ENCODE measurements at regions not wholly inside any gene's neighbourhood (a gene's known extent, or its start where the extent isn't known, plus 50 kb on each side); places are given as distances from the start of the nearest gene placed in this dataset.
"Not testable (repeated sequence)": the region's sequence is repeated elsewhere in the genome, so short reads cannot be mapped to it uniquely, and the experiment has no call there.

DNA sequence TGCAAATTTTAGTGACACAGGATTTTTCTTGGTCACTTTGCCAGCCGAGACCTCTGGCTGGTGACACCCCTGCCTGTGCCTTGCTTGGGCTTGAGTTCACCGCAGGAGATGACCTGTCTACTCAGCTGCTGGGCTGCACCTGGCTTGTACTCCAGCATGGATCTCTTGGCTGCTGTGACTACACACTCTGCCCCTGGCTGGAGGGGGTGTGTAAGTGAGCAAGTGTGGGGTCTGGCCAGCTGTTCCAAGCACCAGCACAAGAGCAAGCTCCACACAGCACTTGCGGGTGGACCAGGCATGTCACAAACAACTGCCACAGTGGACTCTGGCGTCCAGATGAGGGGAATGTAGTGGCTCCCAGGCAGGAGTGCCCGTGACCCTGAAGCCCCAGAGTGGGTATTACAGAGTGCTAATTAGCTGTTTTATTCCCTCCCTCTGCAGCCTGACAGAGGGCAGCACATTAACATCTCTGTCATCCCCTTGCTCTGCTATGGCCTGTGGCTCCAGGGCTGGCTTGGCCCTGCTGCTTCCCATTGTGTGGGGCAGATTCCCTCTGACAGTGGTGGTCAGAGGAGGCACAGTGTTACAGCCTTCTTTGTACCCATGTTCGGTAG, 1387.2 kb downstream of the OLFM4 start:
- no peak for DNase-seq

DNA sequence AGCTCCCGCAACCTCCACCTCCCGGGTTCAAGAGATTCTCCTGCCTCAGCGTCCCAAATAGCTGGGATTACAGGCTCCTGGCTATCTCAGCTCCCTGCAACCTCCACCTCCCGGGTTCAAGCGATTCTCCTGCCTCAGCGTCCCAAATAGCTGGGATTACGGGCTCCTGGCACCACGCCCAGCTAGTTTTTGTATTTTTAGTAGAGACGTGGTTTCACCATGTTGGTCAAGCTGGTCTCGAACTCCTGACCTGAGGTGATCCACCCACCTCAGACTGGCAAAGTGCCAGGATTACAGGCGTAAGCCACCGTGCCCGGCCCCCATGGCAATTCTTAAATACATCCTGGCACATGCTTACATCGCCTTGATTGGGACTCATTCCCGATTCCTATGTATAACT, 1394.3 kb downstream of the OLFM4 start:
- DNase-seq: not testable (repeated sequence)

DNA sequence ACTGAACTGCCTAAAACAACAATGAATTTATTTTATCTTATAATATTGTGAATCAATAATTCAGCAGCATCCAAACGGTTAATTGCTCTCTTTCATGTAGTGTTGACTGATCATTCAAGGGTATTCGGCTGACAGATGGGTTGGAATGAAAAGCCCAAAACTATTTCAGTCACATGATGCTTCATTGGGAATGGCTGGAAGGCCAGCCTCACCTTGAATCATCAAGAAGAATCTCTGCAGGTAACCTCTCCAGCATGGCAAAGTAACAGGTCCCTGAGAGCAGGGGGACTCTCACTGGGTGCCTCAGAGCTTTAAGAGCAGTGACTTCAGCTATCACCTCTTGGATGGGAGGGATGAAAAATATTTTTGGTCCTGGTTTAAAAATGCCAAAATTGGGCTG, 1395.7 kb downstream of the OLFM4 start:
- DNase-seq: no peak

DNA sequence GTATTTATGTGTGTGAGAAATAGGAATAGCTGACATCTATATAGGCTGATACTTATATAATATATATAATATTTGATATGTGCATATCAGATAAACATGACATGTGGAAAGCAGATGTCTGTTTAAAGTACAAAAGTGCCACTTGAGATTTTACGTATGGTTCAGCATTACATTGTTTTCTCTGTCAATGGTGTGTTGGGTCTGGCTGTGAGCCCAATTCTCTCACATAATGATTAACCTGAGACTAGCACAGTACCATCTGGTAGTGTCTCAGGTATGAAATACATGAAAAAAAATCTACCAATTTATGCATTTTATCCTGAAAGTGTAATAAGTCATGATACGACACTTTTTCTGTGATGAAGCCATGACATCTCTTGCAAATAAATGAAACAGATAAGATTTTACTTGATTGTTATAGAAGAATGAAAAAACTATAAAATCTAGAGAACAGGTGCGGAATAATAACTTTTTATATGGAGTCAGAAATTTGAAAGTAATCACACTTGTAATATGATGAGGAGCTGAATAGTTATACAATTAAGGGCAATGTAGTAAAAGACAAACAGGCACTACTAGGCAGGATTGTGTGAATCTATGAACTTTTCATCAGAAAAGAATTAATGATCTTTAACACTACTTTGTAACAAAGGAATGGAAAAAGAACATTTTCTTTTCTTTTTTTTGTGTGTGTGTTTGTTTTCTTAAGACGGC, 1405.0 kb downstream of the OLFM4 start:
- DNase-seq: peak; percentile 82

DNA sequence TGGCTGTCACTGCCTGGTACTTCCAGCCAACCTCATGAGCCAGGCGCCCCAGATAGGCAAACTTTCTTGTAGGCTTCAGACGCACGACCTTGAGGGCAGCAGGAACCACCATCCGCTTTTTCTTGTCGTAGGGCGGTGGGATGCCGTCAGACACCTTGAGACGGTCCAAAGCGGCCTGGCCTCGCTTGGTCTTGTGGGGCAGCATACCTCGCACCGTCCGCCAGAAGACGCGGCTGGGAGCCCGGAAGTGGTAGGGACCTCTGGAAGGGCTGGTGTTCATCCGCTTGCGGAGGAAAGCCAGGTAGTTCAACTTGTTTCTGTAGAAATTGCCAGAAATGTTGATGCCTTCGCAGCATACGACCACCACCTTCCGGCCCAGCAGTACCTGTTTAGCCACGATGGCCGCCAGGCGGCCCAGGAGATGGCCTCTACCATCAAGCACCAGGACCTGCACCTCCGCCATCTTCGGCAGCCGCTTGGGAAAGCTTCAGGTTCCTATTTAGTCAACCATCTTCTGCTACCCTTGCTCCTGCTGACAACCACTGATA, 1412.3 kb downstream of the OLFM4 start:
- not testable (repeated sequence) for DNase-seq

DNA sequence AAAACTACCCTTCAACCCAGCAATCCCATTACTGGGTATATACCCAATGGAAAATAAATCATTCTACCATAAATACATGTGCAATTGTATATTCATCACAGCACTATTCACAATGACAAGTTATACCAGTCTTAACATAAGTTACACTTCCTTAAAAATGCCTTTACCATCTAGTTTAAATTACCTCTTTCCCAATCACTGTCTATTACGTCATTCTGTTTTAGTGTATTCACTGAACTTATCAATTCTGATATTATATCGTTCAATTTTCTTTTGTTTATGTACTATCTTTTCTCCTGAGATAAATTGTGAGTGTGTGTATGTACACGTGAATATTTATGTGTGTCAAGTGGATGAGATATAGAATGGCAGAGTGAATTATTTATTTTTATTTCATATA, 1416.8 kb downstream of the OLFM4 start:
- no peak for DNase-seq

DNA sequence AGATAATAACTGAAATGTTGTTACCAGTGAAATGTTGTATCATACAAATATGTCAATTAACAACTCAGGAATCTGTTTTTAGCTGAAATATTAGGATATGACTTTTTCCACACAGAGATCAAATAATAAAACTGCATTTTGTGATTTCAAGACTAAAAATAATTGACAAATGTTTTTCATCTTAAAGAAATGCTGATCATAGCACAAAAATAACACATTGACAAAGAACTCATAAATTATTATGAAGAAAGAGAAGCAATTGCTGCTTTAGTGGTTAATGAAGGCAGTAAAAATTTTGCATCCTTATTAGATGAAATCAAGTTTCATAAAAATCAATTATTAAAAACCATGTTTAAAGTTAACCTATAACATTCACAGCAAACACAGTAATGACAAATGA, 1417.3 kb downstream of the OLFM4 start:
- no peak for DNase-seq

DNA sequence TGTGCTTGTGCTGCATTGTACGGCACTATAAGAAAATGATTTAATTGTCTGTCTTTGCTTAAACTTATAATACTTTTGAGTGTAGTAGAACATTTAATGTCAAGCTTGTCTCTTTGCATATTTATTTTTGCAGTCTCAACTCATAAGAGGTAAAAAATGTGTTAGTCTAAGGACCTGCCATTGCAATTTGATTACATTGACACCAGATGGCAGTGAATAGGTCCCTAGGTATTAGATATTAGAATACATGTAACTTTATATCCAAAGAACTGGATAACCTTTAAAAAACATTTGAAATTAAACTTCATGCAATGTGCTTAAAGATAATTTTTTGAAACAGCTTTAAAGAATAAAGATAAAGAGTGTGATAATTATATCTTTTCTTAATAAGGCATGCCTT, 1421.3 kb downstream of the OLFM4 start:
- no peak for DNase-seq

DNA sequence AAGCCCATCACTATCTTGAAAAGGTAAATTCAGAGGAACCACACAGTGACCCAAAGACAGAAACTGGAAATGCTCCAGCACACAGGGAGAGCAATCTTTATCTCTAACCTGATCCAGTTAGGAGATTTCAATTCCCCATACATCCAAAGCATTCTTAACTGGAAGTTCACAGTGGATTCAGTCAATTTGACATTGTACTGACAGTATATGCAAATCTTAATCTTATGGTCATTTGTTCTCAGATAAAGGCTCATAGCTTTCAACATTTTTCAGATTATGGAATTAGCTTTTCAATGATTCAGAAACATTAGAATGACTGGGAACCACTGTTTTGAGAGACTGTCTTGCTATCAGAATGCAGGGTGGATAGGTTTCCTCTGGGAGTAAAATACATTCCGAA, 1455.6 kb downstream of the OLFM4 start:
- no peak for DNase-seq

DNA sequence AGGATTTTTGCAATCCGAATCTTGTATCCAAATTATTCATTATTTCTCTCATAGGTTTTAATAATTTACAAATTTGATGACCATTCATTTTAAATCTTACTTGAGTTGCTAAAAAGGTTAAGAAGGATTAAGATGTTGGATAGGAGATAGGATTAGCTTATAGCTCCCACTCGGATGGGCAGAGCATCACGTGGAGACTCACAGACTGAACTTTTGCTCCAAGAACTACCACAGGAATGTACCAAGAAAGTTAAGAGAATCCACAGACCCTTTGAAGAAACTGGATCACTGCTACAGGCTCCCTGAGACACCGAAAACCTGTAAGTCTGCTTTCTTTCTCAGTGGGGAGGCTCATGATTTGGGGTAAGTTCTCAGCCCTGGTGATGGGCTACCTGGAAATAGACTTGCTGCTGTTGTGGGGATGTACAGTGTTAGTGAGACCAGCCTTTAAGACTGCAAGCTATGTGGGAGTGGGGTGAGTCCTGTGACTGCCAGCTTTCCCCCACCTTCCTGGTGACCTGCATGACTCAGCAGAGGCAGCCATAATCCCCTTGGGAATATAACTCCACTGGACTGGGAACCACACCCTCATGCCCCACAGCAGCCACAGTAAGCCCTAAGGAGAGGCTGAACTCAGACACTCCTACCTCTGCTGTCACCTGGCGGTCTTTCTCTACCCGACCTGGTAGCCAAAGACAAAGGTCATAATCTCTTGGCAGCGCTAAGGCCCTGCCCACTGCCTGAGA, 1458.0 kb downstream of the OLFM4 start:
- no peak for DNase-seq

DNA sequence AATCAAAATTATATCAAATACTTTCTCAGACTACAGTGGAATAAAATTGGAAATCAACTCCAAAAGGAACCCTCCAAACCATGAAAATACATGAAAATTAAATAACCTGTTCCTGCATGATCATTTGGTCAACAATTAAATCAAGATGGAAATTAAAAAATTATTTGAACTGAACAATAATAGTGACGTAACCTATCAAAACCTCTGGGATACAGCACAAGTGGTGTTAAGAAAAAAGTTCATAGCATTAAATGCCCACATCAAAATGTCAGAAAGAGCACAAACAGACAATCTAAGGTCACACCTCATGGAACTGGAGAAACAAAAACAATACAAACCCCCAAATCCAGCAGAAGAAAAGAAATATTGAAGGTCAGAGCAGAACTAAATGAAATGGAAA, 1460.7 kb downstream of the OLFM4 start:
- DNase-seq: no peak

DNA sequence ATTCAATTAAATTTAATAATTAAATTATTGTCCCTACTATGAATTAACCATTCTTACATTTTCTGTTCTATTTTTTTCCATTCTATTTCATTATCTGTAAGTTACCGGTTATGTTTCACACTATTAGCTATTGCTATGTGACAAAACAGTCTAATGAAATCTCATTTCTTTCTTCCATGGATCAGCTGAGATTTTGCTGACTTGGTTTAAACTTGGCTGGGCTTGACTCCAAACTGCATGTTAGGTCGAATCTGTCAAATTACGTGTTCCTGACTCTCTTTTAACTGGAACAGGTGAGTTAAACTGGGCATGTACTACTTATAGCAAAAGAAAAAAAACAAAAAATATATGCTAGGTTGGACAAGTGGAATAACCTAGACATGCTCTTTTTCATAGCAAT, 1464.4 kb downstream of the OLFM4 start:
- DNase-seq: no peak

DNA sequence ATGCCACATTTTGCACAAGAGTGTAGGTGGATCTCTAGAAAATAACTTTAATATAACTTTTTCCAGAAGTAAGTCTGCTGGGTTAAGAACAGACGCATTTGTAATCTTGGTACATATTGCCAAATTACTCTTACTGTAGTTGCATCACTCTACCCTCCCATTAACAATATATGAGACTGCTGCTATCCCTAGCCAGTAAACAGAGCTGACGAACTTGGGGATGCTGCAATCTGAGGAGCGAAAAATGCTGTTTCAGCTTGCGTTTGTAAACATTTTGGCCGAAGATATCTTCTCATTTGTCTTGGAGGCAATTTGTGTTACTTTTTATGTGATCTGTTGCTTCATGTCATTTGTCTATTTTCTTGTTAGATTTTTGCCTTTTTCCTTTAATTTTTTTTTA, 1482.8 kb downstream of the OLFM4 start:
- DNase-seq: no peak

DNA sequence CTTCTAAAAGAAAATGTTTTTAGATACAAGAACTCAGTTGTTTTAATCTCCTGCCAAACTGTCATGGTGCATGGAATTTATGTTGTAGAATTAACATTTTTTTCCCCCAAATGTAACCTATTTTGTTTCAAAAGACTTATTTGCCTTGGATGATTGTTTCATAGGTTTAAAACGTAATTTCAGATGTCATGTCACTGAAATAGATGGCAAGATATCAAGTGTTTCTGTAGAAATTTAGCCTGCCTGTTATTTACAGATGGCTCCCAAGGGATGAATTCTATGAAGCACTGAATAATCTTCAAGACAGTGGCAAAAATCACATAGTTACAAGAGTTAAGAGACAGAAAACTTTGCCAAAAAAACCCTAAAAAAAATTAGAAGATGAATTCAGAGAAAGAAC, 1484.6 kb downstream of the OLFM4 start:
- DNase-seq: no peak

DNA sequence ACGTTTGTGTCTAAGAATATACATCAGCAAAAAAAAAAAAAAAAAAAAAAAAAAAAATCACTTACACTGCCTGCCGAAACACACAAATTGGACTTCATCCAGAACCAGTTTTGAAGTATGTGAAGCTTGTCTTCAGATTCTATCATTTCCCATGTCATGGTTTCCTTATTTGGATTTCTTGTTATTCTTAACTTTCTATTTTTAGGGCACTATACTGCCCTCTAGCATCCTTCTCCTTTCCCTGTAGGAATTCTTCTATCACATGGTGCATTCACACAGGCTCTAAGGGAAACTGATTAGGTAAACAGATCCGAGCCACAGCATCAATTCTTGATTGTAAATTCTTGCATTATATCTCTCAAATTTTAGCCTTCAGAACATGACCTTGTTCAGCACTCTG, 1507.5 kb downstream of the OLFM4 start:
- DNase-seq: no peak

DNA sequence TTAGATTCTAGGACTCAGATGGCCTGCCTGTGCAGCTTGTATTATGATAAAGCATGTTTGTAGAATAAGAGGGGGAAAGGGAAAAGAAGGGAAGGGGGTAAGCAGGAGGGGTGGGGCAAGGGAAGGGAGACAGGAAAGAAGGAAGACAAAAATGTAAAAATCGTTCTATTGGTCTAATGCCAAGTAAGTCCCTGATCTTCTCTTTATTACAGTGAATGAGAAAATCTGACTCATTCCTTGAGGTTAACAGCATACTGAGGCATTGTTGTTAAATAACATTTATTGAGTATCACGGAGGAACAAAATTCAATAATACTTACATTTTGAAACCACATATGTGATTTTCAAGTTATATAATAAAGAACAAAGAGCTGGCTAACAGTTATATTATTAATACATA, 1534.7 kb downstream of the OLFM4 start:
- DNase-seq: no peak

DNA sequence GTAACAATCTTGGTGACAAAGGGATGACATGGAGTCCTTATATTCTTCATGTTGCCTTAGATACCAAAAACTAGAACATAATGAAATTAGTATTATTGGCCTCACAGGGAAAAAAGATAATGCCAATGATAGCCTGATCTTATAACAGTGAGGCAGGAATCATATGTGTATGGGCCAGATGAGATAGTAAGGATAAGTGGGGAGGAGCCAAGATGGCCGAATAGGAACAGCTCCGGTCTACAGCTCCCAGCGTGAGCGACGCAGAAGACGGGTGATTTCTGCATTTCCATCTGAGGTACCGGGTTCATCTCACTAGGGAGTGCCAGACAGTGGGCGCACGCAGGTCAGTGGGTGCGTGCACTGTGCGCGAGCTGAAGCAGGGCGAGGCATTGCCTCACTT, 1543.4 kb downstream of the OLFM4 start:
- not testable (repeated sequence) for DNase-seq

DNA sequence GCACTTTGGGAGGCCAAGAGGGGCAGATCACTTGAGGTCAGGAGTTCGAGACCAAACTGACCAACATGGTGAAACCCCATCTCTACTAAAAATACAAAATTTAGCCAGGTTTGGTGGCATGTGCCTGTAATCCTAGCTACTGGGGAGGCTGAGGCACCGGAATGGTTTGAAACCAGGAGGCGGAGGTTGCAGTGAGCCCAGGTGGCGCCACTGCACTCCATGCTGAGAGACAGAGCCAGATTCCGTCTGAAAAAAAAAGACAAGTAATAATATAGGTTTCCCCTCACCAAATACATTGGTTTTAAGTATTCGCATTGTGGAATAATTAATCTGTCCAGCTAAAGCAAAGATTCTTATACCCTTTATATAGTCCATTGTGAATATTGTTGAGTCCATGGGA, 1544.6 kb downstream of the OLFM4 start:
- no peak for DNase-seq

DNA sequence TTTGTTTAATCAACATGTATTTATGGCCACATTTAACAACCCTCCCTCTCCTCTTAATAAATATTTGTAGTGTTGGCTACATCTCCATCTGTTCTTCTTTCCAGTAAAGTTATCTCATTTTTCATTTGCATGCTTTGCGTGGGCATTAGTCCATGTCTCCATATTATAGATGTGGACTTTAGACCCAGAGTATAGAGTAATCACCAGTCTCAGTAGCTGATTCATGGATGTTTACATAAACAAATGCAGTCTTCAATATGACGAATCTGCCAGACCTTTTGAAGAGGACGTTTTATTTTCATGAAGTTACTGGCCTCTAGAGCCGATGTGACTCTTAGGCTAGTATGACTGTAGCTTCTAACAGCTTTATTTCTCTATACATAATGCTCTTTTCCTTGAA, 1546.2 kb downstream of the OLFM4 start:
- no peak for DNase-seq

DNA sequence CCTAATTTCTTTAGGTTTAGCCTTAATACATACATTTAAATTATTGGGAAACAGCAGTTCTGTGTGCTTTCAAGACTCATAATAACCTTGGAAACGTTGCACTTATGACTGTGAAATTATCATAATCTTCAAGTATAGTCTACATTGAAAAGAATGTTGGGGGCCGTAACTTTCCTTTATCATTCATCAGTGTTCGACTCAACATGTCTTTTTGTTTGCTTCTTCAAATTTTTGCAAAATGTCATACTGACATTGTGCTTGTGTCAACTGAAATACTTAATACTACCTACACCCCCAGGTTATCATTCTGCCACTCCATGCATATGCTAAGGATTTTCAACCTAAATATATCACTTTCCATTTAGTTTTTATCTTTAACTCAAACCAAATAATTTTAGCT, 1562.9 kb downstream of the OLFM4 start:
- no peak for DNase-seq

DNA sequence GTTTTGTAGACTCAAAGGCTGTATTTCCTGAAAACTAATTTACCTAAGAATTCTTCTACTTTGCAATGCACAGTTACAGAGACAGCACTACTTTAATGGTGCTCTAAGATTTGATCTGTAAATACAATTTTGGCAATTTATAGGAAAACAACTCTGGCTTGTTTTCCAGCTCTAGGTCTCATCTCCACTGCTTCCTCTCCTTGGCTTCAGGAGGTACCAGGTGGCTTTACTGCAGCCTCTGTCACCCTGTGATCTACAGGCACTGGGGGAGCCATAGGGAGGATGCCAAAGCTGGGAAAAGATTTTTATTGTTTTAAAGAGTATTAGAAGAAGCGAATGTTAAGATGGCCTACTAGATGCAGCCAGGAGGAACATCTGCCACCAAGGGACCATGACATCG, 1563.6 kb downstream of the OLFM4 start:
- no peak for DNase-seq

DNA sequence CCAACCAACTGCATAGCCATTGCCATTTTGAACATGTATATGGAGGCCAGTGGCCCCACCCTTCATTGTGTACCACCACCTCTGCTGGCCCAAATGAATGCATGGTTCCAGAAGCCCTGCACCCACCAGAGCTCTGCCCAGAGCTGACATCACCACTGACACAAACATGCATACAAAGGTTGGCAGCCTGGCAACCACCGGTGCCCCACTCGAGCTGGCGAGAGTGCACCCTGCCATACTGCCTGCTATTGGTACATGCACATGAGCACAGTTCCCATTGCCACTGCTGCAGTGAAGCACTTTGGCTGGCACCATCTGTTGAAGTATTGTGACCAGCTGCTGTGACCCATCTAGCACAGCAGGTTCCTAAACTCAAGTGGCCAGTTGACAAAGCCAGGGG, 1564.9 kb downstream of the OLFM4 start:
- no peak for DNase-seq

DNA sequence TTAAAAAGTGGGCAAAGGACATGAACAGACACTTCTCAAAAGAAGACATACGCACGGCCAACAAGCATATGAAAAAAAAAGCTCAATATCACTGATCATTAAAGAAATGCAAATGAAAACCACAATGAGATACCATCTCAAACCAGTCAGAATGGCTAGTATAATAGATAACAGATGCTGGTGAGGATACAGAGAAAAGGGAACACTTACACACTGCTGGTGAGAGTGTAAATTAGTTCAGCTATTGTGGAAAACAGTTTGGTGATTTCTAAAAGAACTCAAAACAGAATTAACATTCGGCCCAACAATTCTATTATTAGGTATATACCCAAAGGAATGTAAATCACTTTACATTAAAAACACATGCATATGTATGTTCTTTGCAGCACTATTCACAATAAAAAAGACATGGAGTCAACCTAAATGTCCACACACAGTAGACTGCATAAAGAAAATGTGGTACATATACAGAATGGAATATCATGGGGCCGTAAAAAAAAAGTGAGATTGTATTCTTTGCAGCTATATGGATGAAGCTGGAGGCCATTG, 1569.0 kb downstream of the OLFM4 start:
- no peak for DNase-seq

DNA sequence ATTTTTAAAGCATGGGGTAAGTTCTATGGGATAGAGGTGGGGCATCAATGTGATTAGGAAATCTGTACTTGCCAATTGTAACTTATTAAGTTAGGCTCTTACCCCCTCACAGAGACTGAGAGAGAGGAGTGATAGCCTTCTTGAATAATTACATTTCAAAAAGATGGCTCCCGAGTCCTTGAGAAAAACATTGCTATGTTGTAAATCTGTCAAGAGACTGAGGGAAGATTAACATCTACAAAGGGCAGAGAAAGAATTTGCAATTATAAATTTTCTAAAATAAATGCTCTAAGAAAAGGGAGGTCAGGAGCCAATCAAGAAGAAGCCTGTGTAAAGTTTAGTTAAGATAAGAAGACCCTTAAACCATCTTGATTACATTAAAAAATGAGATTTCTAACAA, 1570.8 kb downstream of the OLFM4 start:
- no peak for DNase-seq
